GM18508 (cell line): ENCODE measurements at regions not wholly inside any gene's neighbourhood (a gene's known extent, or its start where the extent isn't known, plus 50 kb on each side); places are given as distances from the start of the nearest gene placed in this dataset.
"Not testable (repeated sequence)": the region's sequence is repeated elsewhere in the genome, so short reads cannot be mapped to it uniquely, and the experiment has no call there.

Experiments
- ATAC-seq: cut with Tn5 transposase; IDR thresholded peaks from one replicate; pipeline ENCODE4 v1.9.1; 2021; ENCODE audit warnings: moderate number of reproducible peaks; ENCODE audit not compliant: insufficient read depth, unreplicated experiment

- ATAC-seq = no peak
These were observed 1768.4 kb upstream of the PIK3C3 start for GRCh38 chr18:40186677-40187076.

GRCh38 chr18:40179729-40180461, 1775.1 kb upstream of the PIK3C3 start:
- no peak for ATAC-seq

DNA sequence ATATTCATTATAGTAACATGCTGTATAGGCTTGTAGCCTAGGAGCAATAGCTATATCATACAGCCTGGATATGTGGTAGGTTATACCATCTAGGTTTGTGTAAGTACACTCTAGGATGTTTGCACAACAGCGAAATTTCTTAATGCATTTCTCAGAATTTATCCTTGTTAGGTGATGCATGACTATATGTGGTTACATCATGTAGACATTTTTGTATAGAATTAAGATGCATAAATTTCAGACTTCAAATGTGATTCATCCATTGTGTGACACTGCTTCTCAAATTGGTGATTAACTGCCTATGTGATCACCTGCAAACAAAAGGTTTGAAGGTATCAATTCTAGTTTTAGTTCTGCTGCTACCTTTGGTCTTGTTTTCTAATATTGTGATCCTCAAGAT, 1787.0 kb upstream of the PIK3C3 start:
- no peak for ATAC-seq

GRCh38 chr18:40163254-40163653, 1791.8 kb upstream of the PIK3C3 start:
- ATAC-seq = no peak

GRCh38 chr18:40160361-40160760, 1794.7 kb upstream of the PIK3C3 start:
- ATAC-seq = no peak

DNA sequence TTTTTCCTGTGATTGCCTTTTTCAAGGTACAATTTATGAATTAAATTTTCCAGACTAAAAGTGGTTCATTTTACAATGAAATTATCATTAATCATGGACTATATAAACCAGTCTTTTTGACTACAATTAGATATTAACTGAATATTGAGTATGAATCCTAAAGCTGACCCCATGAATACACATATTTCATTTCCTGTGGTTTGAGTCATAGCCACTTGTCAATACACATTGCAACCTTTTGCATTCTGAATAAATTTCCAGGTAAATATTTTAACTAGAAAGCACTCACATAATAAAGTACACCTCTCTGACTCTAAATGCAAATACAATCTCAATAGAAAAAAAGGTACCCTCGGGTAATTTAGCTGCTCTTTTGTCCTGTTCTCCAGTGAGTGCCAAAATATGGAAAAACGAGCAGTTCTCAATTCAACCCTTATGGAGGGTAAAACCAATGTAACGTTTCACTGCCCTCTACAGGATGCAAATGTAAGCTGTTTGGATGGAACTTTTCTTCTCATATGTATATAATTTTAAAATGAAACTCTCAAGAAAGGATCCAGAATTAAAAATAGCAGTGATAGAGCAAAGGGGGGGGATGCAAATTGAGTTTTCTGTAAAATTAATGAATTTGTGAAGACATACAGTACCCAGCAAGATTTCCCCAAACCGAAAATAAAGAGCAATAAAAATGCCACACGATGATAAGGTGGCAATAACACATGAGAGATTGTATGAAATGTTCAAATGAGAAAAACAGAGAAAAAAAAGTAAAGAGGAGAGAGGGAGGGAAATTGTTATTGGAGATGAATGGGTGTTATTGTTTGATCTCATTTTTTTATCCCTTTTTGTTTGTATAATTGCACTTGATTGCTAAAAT, 1795.7 kb upstream of the PIK3C3 start:
- no peak for ATAC-seq

DNA sequence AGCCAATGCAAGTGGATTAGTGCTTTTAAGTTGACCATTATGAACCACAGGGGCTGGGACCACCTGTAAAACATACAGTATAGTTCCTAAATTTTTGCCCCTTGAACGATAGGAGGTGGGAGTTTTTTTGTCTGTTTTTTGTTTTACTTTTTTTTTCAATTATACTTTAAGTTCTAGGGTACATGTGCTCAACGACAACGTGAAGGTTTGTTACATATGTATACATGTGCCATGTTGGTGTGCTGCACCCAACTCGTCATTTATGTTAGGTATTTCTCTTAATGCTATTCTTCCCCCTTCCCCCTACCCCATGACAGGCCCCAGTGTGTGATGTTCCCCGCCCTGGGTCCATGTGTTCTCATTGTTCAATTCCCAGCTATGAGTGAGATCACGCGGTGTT, 1797.9 kb upstream of the PIK3C3 start:
- ATAC-seq = no peak

- no peak for ATAC-seq
These were observed 1802.2 kb upstream of the PIK3C3 start for GRCh38 chr18:40152859-40153258.

GRCh38 chr18:40148960-40149359, 1806.1 kb upstream of the PIK3C3 start:
- ATAC-seq = no peak

DNA sequence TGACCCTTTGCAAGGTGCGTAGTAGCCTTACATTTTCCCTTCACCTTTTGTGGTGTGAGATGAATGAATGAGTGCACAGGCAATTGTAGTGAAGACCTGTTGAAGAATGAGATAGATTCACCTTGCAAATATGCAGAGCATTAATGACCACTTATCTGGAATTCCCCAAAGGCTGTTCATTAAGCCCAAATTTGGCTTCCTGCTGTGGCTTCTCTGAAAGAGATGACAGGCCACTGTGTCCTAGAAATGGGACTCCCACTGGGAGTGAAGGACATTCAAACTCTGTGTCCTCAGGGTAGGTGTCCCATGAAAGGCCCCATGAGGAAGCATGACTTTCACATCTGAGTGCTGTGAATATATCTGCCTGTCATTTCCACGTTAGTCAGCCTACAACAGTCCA, 1821.8 kb upstream of the PIK3C3 start:
- ATAC-seq = no peak

GRCh38 chr18:40132438-40132837, 1822.6 kb upstream of the PIK3C3 start:
- ATAC-seq = not testable (repeated sequence)

DNA sequence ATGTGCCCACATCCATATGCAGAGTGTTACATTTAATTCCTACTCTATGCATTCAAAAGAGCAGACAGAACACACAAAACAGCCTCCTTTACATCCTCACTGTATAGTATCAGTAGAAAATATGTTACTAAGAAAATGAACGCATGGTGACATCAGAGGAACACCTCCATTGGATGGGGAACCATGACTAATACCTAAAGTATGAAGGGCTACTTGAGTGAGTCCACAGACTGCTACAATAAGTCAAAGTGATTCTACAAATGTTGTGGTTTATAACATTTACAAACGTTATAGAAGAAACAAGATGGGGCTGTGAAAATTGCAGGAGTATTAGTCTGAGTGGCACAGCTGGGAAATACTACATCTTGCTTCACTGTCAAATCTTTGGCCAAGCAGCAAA, 1830.9 kb upstream of the PIK3C3 start:
- no peak for ATAC-seq

- no peak for ATAC-seq
These were observed 1834.1 kb upstream of the PIK3C3 start for GRCh38 chr18:40120796-40121391.

GRCh38 chr18:40120356-40120755, 1834.7 kb upstream of the PIK3C3 start:
- ATAC-seq = no peak

- ATAC-seq = not testable (repeated sequence)
These were observed 1835.5 kb upstream of the PIK3C3 start for GRCh38 chr18:40119581-40119980.

DNA sequence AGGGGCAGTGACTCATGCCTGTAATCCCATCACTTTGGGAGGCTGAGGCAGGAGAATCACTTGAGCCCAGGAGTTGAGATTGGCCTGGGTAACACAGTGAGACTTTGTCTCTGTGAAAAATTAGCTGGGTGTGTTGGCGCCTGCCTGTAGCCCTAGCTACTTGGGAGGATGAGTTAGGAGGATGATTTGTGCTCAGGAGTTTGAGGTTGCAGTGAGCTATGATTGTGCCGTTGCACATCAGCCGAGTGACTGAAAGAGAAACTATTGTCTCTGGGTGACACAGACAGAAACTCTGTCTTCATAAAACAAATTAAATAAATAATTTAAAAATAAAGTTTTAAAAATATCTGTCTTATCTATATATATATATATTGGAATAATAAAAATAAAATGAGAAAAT, 1844.6 kb upstream of the PIK3C3 start:
- no peak for ATAC-seq

- ATAC-seq = no peak
These were observed 1845.6 kb upstream of the PIK3C3 start for GRCh38 chr18:40109252-40110049.

- no peak for ATAC-seq
These were observed 1846.4 kb upstream of the PIK3C3 start for GRCh38 chr18:40108596-40108995.

GRCh38 chr18:40102903-40103302, 1852.1 kb upstream of the PIK3C3 start:
- no peak for ATAC-seq

DNA sequence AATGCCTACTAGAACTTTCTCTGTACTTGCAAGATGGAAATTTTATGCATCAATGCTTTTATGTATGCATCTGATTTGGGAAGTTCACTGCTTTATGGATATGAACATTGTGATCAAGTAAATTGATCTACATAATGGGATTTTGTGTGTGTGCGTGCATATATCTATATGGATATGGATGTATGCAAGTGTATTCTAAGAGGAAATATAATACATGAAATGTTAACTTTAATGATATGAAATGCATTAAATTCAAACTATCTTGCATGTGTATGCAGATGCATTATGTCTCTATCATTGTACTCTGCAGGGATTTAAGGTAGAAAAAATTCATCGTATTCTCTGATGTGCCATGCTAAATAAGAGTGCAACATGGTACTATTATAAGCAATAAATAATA, 1855.4 kb upstream of the PIK3C3 start:
- ATAC-seq = no peak
